OCI-LY1 (cell line): ENCODE measurements at regions not wholly inside any gene's neighbourhood (a gene's known extent, or its start where the extent isn't known, plus 50 kb on each side); places are given as distances from the start of the nearest gene placed in this dataset.

Experiments
- CTCF ChIP-seq: fragments of 200-600 bp; sonication (generic), shearing (Covaris generic); IDR thresholded peaks from 2 replicates; pipeline ENCODE4 v1.5.1; 2017; ENCODE audit warnings: mild to moderate bottlenecking, antibody characterized with exemption, low read length, moderate library complexity, mixed read lengths
- EZH2 ChIP-seq: fragments of 200-600 bp; sonication (generic), shearing (Covaris generic); IDR thresholded peaks from 2 replicates; pipeline ENCODE4 v1.8.0; 2017; ENCODE audit warnings: borderline replicate concordance, mixed run types, mild to moderate bottlenecking, antibody characterized with exemption, low read length, moderate library complexity, mixed read lengths

- TF ChIP-seq CTCF: peak; percentile 65
- no peak for TF ChIP-seq EZH2
Observed at GRCh38 chr11:33542921-33543320, 157.7 kb downstream of the C11orf91 start.
